Body of pancreas (tissue), 4 donors: ENCODE measurements at regions not wholly inside any gene's neighbourhood (a gene's known extent, or its start where the extent isn't known, plus 50 kb on each side); places are given as distances from the start of the nearest gene placed in this dataset.

Source experiments
- CTCF ChIP-seq, 7 experiments: fragments of 450-650 bp in 4 of 7; fragments of 200-600 bp in 3 of 7; sonication (generic) in 3 of 7; IDR thresholded peaks; one replicate each; pipeline ENCODE4 v1.5.1; 2016 to 2019; ENCODE audit warnings: antibody characterized with exemption in 7 of 7
- POLR2A ChIP-seq, 3 donors: fragments of 450-650 bp; IDR thresholded peaks; one replicate each; pipeline ENCODE4 v1.6.1; 2016; ENCODE audit warnings: antibody characterized with exemption in 3 of 3, mild to moderate bottlenecking in 2 of 3

- TF ChIP-seq CTCF (IDR thresholded peaks at IDR 0.05) (no peak), POLR2A (IDR thresholded peaks at IDR 0.05) (no peak)
These were observed 771.1 kb upstream of the GRM7 start for GRCh38 chr3:6089780-6090179.
